CD1c-positive myeloid dendritic cell (primary cell): ENCODE measurements at regions not wholly inside any gene's neighbourhood (a gene's known extent, or its start where the extent isn't known, plus 50 kb on each side); places are given as distances from the start of the nearest gene placed in this dataset.

Source experiments
- DNase-seq: peaks from one replicate; pipeline ENCODE4 v3.0.0-alpha.2; 2016; ENCODE audit errors: extremely low spot score

- DNase-seq: no peak
Observed at GRCh38 chr2:122108186-122108585, 352.7 kb downstream of the TSN start.

GRCh38 chr2:122112216-122113005 lies 357.0 kb downstream of the TSN start:
- no peak for DNase-seq

- DNase-seq: no peak
Observed at GRCh38 chr2:122114421-122114820, 359.0 kb downstream of the TSN start.

GRCh38 chr2:122117371-122117770 lies 361.9 kb downstream of the TSN start:
- no peak for DNase-seq

- no peak for DNase-seq
Observed at GRCh38 chr2:122129399-122129798, 373.9 kb downstream of the TSN start.

GRCh38 chr2:122132147-122132691 lies 376.8 kb downstream of the TSN start:
- DNase-seq: no peak

- DNase-seq: no peak
Observed at GRCh38 chr2:122135021-122135937, 379.8 kb downstream of the TSN start.

- DNase-seq: no peak
Observed at GRCh38 chr2:122136056-122136455, 380.6 kb downstream of the TSN start.

- no peak for DNase-seq
Observed at GRCh38 chr2:122138561-122138960, 383.1 kb downstream of the TSN start.

GRCh38 chr2:122139739-122140420 lies 384.4 kb downstream of the TSN start:
- no peak for DNase-seq

GRCh38 chr2:122144884-122145283 lies 389.4 kb downstream of the TSN start:
- no peak for DNase-seq

GRCh38 chr2:122145856-122146255 lies 390.4 kb downstream of the TSN start:
- DNase-seq: no peak

- DNase-seq: no peak
Observed at GRCh38 chr2:122148128-122148767, 392.8 kb downstream of the TSN start.

GRCh38 chr2:122150524-122151280 lies 395.3 kb downstream of the TSN start:
- DNase-seq: no peak

GRCh38 chr2:122152571-122152970 lies 397.1 kb downstream of the TSN start:
- DNase-seq: no peak

- DNase-seq: no peak
Observed at GRCh38 chr2:122156176-122156890, 400.9 kb downstream of the TSN start.

GRCh38 chr2:122157158-122157557 lies 401.7 kb downstream of the TSN start:
- no peak for DNase-seq

- no peak for DNase-seq
Observed at GRCh38 chr2:122163617-122164016, 408.2 kb downstream of the TSN start.

- DNase-seq: no peak
Observed at GRCh38 chr2:122164964-122165363, 409.5 kb downstream of the TSN start.

GRCh38 chr2:122166820-122167219 lies 411.4 kb downstream of the TSN start:
- no peak for DNase-seq
